ENCODE measurements at regions not wholly inside any gene's neighbourhood (a gene's known extent, or its start where the extent isn't known, plus 50 kb on each side); places are given as distances from the start of the nearest gene placed in this dataset.

- Histone ChIP-seq H3K27me3 (ENCODE audit: insufficient read depth) (no peaks in the 10 kb centered on the region), H3K27ac (ENCODE audit: low read depth) (no peak overlapping the region), H3K4me1 (ENCODE audit: insufficient read depth) (no peaks in the 10 kb centered on the region), H3K4me3 (no peak overlapping the region), H2AFZ (no peak overlapping the region), H3K36me3 (ENCODE audit: insufficient read depth) (no peaks in the 10 kb centered on the region), H3K79me2 (replicated peaks; ENCODE audit: insufficient read depth) (no peaks in the 10 kb centered on the region), H3K4me2 (no peak overlapping the region), H3K9me2 (ENCODE audit: insufficient read depth) (no peaks in the 10 kb centered on the region), H4K20me1 (replicated peaks; ENCODE audit: insufficient read depth) (no peaks in the 10 kb centered on the region), H3F3A (replicated peaks; ENCODE audit: low read depth) (no peaks in the 10 kb centered on the region)
- TF ChIP-seq CTCF (conservative IDR thresholded peaks at IDR 0.05; ENCODE audit: low read depth in 2 of 2) (no peak), ZNF114 (CRISPR knock-in tag; IDR thresholded peaks at IDR 0.05) (no peak), ZNF462 (CRISPR knock-in tag; IDR thresholded peaks at IDR 0.05) (no peak), NANOG (IDR thresholded peaks at IDR 0.05; ENCODE audit: borderline replicate concordance) (no peak)
- H3K4me3 Mint-ChIP-seq = no peak overlapping the region
- H3K4me1 Mint-ChIP-seq = no peaks in the 10 kb centered on the region
- peaks cover 84% of the 10 kb centered on the region for H3K9me3 Mint-ChIP-seq
- DNase-seq (ENCODE audit: low spot score) (no peak), ATAC-seq (no peak)
- peaks cover 7% of the 10 kb centered on the region for H3K27me3 Mint-ChIP-seq (ENCODE audit: insufficient read depth, low read depth, poor library complexity)
- H3K36me3 Mint-ChIP-seq (ENCODE audit: low read depth) = peaks cover 3% of the 10 kb centered on the region; the same call in 2 of the 3 replicates
- no peak overlapping the region for H3K27ac Mint-ChIP-seq
Observed at GRCh38 chr10:130871406-130871805, 440.1 kb downstream of the TCERG1L start.

GRCh38 chr10:130873636-130874035 is 437.9 kb downstream of the TCERG1L start:
- Histone ChIP-seq H4K20me1 (replicated peaks; ENCODE audit: insufficient read depth) (no peaks in the 10 kb centered on the region), H3K27ac (ENCODE audit: low read depth) (no peak overlapping the region), H3K79me2 (replicated peaks; ENCODE audit: insufficient read depth) (no peaks in the 10 kb centered on the region), H3K9me2 (ENCODE audit: insufficient read depth) (0 out of 2 replicates have a peak, but pooled peaks cover 3% of the 10 kb centered on the region), H3K4me2 (no peak overlapping the region), H3K27me3 (ENCODE audit: insufficient read depth) (no peaks in the 10 kb centered on the region), H3F3A (replicated peaks; ENCODE audit: low read depth) (no peaks in the 10 kb centered on the region), H3K4me1 (ENCODE audit: insufficient read depth) (no peaks in the 10 kb centered on the region), H3K36me3 (ENCODE audit: insufficient read depth) (no peaks in the 10 kb centered on the region), H2AFZ (no peak overlapping the region), H3K4me3 (no peak overlapping the region)
- no peak overlapping the region for H3K27ac Mint-ChIP-seq
- H3K4me1 Mint-ChIP-seq = no peaks in the 10 kb centered on the region
- peaks cover 7% of the 10 kb centered on the region for H3K27me3 Mint-ChIP-seq (ENCODE audit: insufficient read depth, low read depth, poor library complexity)
- no peak overlapping the region for H3K4me3 Mint-ChIP-seq
- DNase-seq (ENCODE audit: low spot score) (no peak), ATAC-seq (no peak)
- peaks cover 10% of the 10 kb centered on the region; the same call in 2 of the 3 replicates for H3K36me3 Mint-ChIP-seq (ENCODE audit: low read depth)
- H3K9me3 Mint-ChIP-seq = peaks cover 84% of the 10 kb centered on the region
- TF ChIP-seq NANOG (IDR thresholded peaks at IDR 0.05; ENCODE audit: borderline replicate concordance) (no peak), CREB1 (CRISPR knock-in tag; IDR thresholded peaks at IDR 0.05; ENCODE audit: low read depth) (no peak), JUNB (IDR thresholded peaks at IDR 0.05; ENCODE audit: unreplicated experiment) (no peak), EZH2 (IDR thresholded peaks at IDR 0.05; ENCODE audit: low read depth, unreplicated experiment) (no peak), POLR2AphosphoS5 (IDR thresholded peaks at IDR 0.05; ENCODE audit: low read depth) (no peak), EZH2phosphoT487 (IDR thresholded peaks at IDR 0.05; ENCODE audit: unreplicated experiment) (no peak), REST (IDR thresholded peaks at IDR 0.05; ENCODE audit: unreplicated experiment) (no peak)

Measured in GM23338 (cell line).